ENCODE measurements at regions not wholly inside any gene's neighbourhood (a gene's known extent, or its start where the extent isn't known, plus 50 kb on each side); places are given as distances from the start of the nearest gene placed in this dataset.

DNA sequence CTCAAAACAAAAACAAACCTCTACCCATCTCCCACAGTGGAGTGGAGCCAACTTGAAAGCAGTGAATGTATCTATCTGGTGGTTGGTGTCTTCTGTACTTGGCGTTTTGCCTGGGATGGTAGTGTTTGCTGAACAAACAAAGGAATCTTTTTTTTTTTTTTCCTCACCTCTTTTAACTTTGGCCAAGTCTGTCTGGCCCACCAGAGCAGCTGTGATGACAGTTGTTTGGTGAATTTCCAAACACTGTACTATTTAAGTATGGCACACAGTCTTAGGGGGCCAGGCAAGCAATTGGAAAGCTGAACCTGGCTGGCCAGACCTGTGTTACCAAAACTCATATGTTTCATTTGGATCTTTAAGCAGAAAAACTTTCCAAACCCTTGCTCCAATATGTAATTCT, 101.8 kb upstream of the CDH13 start:
- no peaks in the 10 kb centered on the region for H3K4me1 ChIP-seq (replicated peaks in 1 of 4; ENCODE audit: control insufficient read depth in 3 of 4, insufficient read depth in 4 of 4, low read length in 3 of 4)
- no peak overlapping the region for H2AK5ac ChIP-seq (ENCODE audit: low read depth, low read length)
- WGBS, 2 experiments (ENCODE audit: extremely low coverage in 1 of 2, insufficient coverage in 1 of 2, insufficient read length in 1 of 2, insufficient replicate concordance in 2 of 2, low coverage in 1 of 2, low lambda C conversion rate in 2 of 2, missing lambda C conversion rate in 1 of 2), result 73% methylated on average over 1 of the region's 1 CpG; no CpG with 5 or more reads in 1 of the 2 experiments
- H3K56ac ChIP-seq (replicated peaks; ENCODE audit: insufficient read length, low read depth, low read length), result no peak overlapping the region
- FAIRE-seq, result no peak
- no peak overlapping the region for H3K4ac ChIP-seq (replicated peaks; ENCODE audit: insufficient read length, low read depth, low read length)
- H2BK12ac ChIP-seq (ENCODE audit: low read depth, low read length), result no peak overlapping the region
- no peak overlapping the region for H3K9ac ChIP-seq (replicated peaks in 1 of 4; ENCODE audit: extremely low read depth in 1 of 4, low read depth in 3 of 4, low read length in 3 of 4)
- H2BK15ac ChIP-seq (ENCODE audit: low read length), result no peak overlapping the region
- no peak overlapping the region for H3K14ac ChIP-seq (ENCODE audit: insufficient read length)
- H3K23ac ChIP-seq (ENCODE audit: insufficient read length), result no peak overlapping the region
- 0 out of 4 replicates have a peak, but pooled peaks cover 0 to 3% of the 10 kb centered on the region in 2 experiments for H3K9me3 ChIP-seq (ENCODE audit: insufficient read depth in 2 of 2, low read depth in 1 of 2, low read length in 1 of 2)
- no peak overlapping the region for H2BK120ac ChIP-seq (replicated peaks; ENCODE audit: low read depth, low read length)
- no peak overlapping the region for H3K4me2 ChIP-seq (ENCODE audit: insufficient read depth in 1 of 2, low read depth in 2 of 2, low read length in 2 of 2)
- H3K27ac ChIP-seq (ENCODE audit: low read depth, low read length), result no peak overlapping the region
- no peak overlapping the region for H3K18ac ChIP-seq (ENCODE audit: extremely low read depth, low read length)
- H4K91ac ChIP-seq (replicated peaks; ENCODE audit: insufficient read length, low read length), result no peak overlapping the region
- DNase-seq (ENCODE audit: low read depth in 1 of 2, low spot score in 2 of 2), result no peak
- H3K79me1 ChIP-seq (ENCODE audit: low read depth, low read length), result no peaks in the 10 kb centered on the region
- no peak overlapping the region for H4K5ac ChIP-seq (ENCODE audit: insufficient read length, low read depth, low read length)
- H3K27me3 ChIP-seq (replicated peaks in 1 of 4; ENCODE audit: control insufficient read depth in 3 of 4, extremely low read depth in 1 of 4, insufficient read depth in 3 of 4, low read length in 3 of 4), result peaks cover 1 to 6% (median 5%) of the 10 kb centered on the region in 4 experiments; a peak in 4 of 7 replicates
- H3K23me2 ChIP-seq (ENCODE audit: low read depth, low read length), result peaks cover 3% of the 10 kb centered on the region; the same call in 1 of the 2 replicates
- H3K36me3 ChIP-seq (ENCODE audit: control insufficient read depth in 2 of 4, insufficient read depth in 4 of 4, low read length in 3 of 4), result no peaks in the 10 kb centered on the region
- POLR2A ChIA-PET (ENCODE audit: partially characterized antibody), result no interaction called here
- no peak overlapping the region for H2BK20ac ChIP-seq (ENCODE audit: low read length)
- H2BK5ac ChIP-seq (ENCODE audit: low read depth, low read length), result no peak overlapping the region
- CTCF ChIA-PET (ENCODE audit: partially characterized antibody), result no interaction called here
- H4K8ac ChIP-seq (ENCODE audit: extremely low read depth, insufficient read depth, low read length), result no peak overlapping the region
- H4K20me1 ChIP-seq (replicated peaks in 1 of 2; ENCODE audit: control insufficient read depth in 1 of 2, insufficient read depth in 2 of 2, low read length in 2 of 2), result no peaks in the 10 kb centered on the region
- no peak overlapping the region for H2AFZ ChIP-seq (ENCODE audit: low read length)
- H3K4me3 ChIP-seq (ENCODE audit: extremely low read depth in 1 of 4, insufficient read depth in 2 of 4, low read depth in 3 of 4, low read length in 4 of 4), result no peak overlapping the region
- no peaks in the 10 kb centered on the region for H3K79me2 ChIP-seq (ENCODE audit: control insufficient read depth in 1 of 2, insufficient read depth in 2 of 2, low read length in 2 of 2)
- no peak for TF ChIP-seq SIRT6 (IDR thresholded peaks at IDR 0.05; ENCODE audit: low read length)
- no peak for TF ChIP-seq GTF2F1 (IDR thresholded peaks at IDR 0.05; ENCODE audit: borderline replicate concordance, low read depth, low read length)
- no peak for TF ChIP-seq YY1 (IDR thresholded peaks at IDR 0.05; ENCODE audit: low read depth, low read length)
- TF ChIP-seq JUN (IDR thresholded peaks at IDR 0.05; ENCODE audit: low read depth, low read length), result no peak
- no peak for TF ChIP-seq RAD21 (IDR thresholded peaks at IDR 0.05 in 1 of 2, conservative IDR thresholded peaks at IDR 0.05 in 1 of 2; ENCODE audit: low read depth in 2 of 2, low read length in 2 of 2)
- TF ChIP-seq RFX5 (IDR thresholded peaks at IDR 0.05; ENCODE audit: borderline replicate concordance, low read depth, low read length), result no peak
- TF ChIP-seq MAFK (IDR thresholded peaks at IDR 0.05; ENCODE audit: low read depth, low read length), result no peak
- no peak for TF ChIP-seq GABPA (IDR thresholded peaks at IDR 0.05; ENCODE audit: borderline replicate concordance, insufficient read depth, low read length)
- no peak for TF ChIP-seq HDAC2 (IDR thresholded peaks at IDR 0.05; ENCODE audit: borderline replicate concordance in 1 of 2, low read depth in 2 of 2, low read length in 2 of 2)
- TF ChIP-seq, protein P1, sequence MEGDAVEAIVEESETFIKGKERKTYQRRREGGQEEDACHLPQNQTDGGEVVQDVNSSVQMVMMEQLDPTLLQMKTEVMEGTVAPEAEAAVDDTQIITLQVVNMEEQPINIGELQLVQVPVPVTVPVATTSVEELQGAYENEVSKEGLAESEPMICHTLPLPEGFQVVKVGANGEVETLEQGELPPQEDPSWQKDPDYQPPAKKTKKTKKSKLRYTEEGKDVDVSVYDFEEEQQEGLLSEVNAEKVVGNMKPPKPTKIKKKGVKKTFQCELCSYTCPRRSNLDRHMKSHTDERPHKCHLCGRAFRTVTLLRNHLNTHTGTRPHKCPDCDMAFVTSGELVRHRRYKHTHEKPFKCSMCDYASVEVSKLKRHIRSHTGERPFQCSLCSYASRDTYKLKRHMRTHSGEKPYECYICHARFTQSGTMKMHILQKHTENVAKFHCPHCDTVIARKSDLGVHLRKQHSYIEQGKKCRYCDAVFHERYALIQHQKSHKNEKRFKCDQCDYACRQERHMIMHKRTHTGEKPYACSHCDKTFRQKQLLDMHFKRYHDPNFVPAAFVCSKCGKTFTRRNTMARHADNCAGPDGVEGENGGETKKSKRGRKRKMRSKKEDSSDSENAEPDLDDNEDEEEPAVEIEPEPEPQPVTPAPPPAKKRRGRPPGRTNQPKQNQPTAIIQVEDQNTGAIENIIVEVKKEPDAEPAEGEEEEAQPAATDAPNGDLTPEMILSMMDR (IDR thresholded peaks at IDR 0.05; ENCODE audit: control extremely low read depth in 1 of 3, insufficient read depth in 1 of 3, low read depth in 1 of 3, low read length in 3 of 3), result no peak
- TF ChIP-seq SUZ12 (IDR thresholded peaks at IDR 0.05; ENCODE audit: low read length), result no peak
- TF ChIP-seq HDAC6 (IDR thresholded peaks at IDR 0.05; ENCODE audit: low read depth, low read length), result no peak

All from H1 (cell line).